ENCODE measurements at regions not wholly inside any gene's neighbourhood (a gene's known extent, or its start where the extent isn't known, plus 50 kb on each side); places are given as distances from the start of the nearest gene placed in this dataset.

- no peak for TF ChIP-seq JUN (IDR thresholded peaks at IDR 0.05; ENCODE audit: low read depth, low read length)
- TF ChIP-seq POLR2A (IDR thresholded peaks at IDR 0.05; ENCODE audit: control extremely low read depth in 1 of 2, low read depth in 2 of 2, low read length in 2 of 2) = no peak
- no peak for TF ChIP-seq CTCF (IDR thresholded peaks at IDR 0.05; ENCODE audit: control extremely low read depth in 1 of 3, insufficient read depth in 1 of 3, low read depth in 1 of 3, low read length in 3 of 3)
- TF ChIP-seq RXRA (IDR thresholded peaks at IDR 0.05; ENCODE audit: insufficient read depth, low read depth, low read length) = no peak
- TF ChIP-seq BCL11A (IDR thresholded peaks at IDR 0.05; ENCODE audit: low read depth in 2 of 2, low read length in 2 of 2) = no peak
- TF ChIP-seq JUND (IDR thresholded peaks at IDR 0.05; ENCODE audit: low read length) = no peak
- no peak for TF ChIP-seq RFX5 (IDR thresholded peaks at IDR 0.05; ENCODE audit: borderline replicate concordance, low read depth, low read length)
- no peak for TF ChIP-seq ATF3 (IDR thresholded peaks at IDR 0.05; ENCODE audit: insufficient read depth, low read depth, low read length)
- TF ChIP-seq TCF12 (IDR thresholded peaks at IDR 0.05; ENCODE audit: low read depth, low read length) = no peak
- no peak for TF ChIP-seq EZH2 (IDR thresholded peaks at IDR 0.05; ENCODE audit: low read depth, low read length, severe bottlenecking)
These were observed 101.7 kb upstream of the TOP1 start for GRCh38 chr20:40926928-40927327.
